Esophagus squamous epithelium (tissue), 5 donors: ENCODE measurements at regions not wholly inside any gene's neighbourhood (a gene's known extent, or its start where the extent isn't known, plus 50 kb on each side); places are given as distances from the start of the nearest gene placed in this dataset.

Experiments
- DNase-seq: peaks from one replicate; lab custom pipeline; 2025; lab: John Stamatoyannopoulos, UW
- H3K27ac ChIP-seq, 4 donors: fragments of 200-600 bp; sonication (generic); one replicate each; pipeline ENCODE4 v1.5.1; 2016 to 2019; ENCODE audit warnings: mild to moderate bottlenecking in 1 of 4
- H3K27me3 ChIP-seq, 4 donors: fragments of 200-600 bp; sonication (generic); 1 replicate in 3 of 4; 2 replicates in 1 of 4; pipeline versions ENCODE4 v1.5.1 to v1.6.0; 2017 to 2021; ENCODE audit warnings: antibody characterized with exemption in 1 of 4
- H3K36me3 ChIP-seq, 3 donors: fragments of 200-600 bp; sonication (generic); one replicate each; pipeline ENCODE4 v1.5.1; 2016 to 2019
- H3K4me1 ChIP-seq, 3 donors: fragments of 200-600 bp; sonication (generic); one replicate each; pipeline ENCODE4 v1.5.1; 2017 to 2019
- H3K4me3 ChIP-seq, 4 donors: fragments of 200-600 bp; sonication (generic); 1 replicate in 3 of 4; 2 replicates in 1 of 4; pipeline ENCODE4 v1.5.1; 2016 to 2019; ENCODE audit warnings: mild to moderate bottlenecking in 2 of 4, moderate library complexity in 1 of 4
- H3K9me3 ChIP-seq, 3 donors: fragments of 200-600 bp; sonication (generic); one replicate each; pipeline ENCODE4 v1.5.1; 2016 to 2019
- CTCF ChIP-seq, 6 experiments: fragments of 450-650 bp in 4 of 6; fragments of 200-600 bp in 2 of 6; sonication (generic) in 2 of 6; IDR thresholded peaks; one replicate each; pipeline ENCODE4 v1.5.1; 2016 to 2019; ENCODE audit warnings: antibody characterized with exemption in 6 of 6, mild to moderate bottlenecking in 4 of 6, moderate library complexity in 4 of 6
- POLR2A ChIP-seq, 4 donors: fragments of 450-650 bp; IDR thresholded peaks; one replicate each; pipeline ENCODE4 v1.6.1; 2017; ENCODE audit warnings: antibody characterized with exemption in 4 of 4, mild to moderate bottlenecking in 4 of 4, moderate library complexity in 3 of 4
- WGBS, 2 donors: methylation state at CpG; one replicate each; pipeline ENCODE4 v1.1.5; 2018; 5-methylcytosine and 5-hydroxymethylcytosine counted together
- intact Hi-C: fragments of 100-400 bp; cut with DNase I; formaldehyde crosslinking; loops from one replicate; pipeline ENCODE4 v1.15.0; 2022
- donor health status: DM: yes; HTN: yes; CAD: no.

- no peaks in the 10 kb centered on the region for H3K4me1 ChIP-seq
- H3K9me3 ChIP-seq, result no peaks in the 10 kb centered on the region
- no peak overlapping the region for H3K4me3 ChIP-seq
- intact Hi-C loops, result no loop called here
- no peak overlapping the region for H3K27ac ChIP-seq
- WGBS, 2 donors, result 82 to 88% methylated on average over 2 of the region's 2 CpGs
- no peaks in the 10 kb centered on the region for H3K36me3 ChIP-seq
- no peak for TF ChIP-seq POLR2A (IDR thresholded peaks at IDR 0.05)
- no peak for TF ChIP-seq CTCF (IDR thresholded peaks at IDR 0.05)
- DNase-seq, result no peak
- H3K27me3 ChIP-seq, result no peaks in the 10 kb centered on the region
Measured at GRCh38 chr2:117684919-117685318, 129.6 kb upstream of the DDX18 start.

GRCh38 chr2:117686699-117687098, 127.8 kb upstream of the DDX18 start:
- H3K4me1 ChIP-seq, result no peaks in the 10 kb centered on the region
- intact Hi-C loops, result no loop called here
- H3K36me3 ChIP-seq, result no peaks in the 10 kb centered on the region
- 45 to 83% methylated on average over 1 of the region's 1 CpG for WGBS, 2 donors
- H3K9me3 ChIP-seq, result no peaks in the 10 kb centered on the region
- no peak overlapping the region for H3K27ac ChIP-seq
- TF ChIP-seq CTCF (IDR thresholded peaks at IDR 0.05) (no peak), POLR2A (IDR thresholded peaks at IDR 0.05) (no peak)
- H3K27me3 ChIP-seq, result no peaks in the 10 kb centered on the region
- H3K4me3 ChIP-seq, result no peak overlapping the region
- no peak for DNase-seq

GRCh38 chr2:117691595-117691994, 122.9 kb upstream of the DDX18 start:
- Histone ChIP-seq H3K9me3 (no peaks in the 10 kb centered on the region), H3K27me3 (no peaks in the 10 kb centered on the region), H3K36me3 (no peaks in the 10 kb centered on the region), H3K27ac (no peak overlapping the region), H3K4me1 (no peaks in the 10 kb centered on the region), H3K4me3 (no peak overlapping the region)
- 53 to 61% methylated on average over 2 of the region's 2 CpGs for WGBS, 2 donors
- no peak for DNase-seq
- intact Hi-C loops, result no loop called here
- TF ChIP-seq CTCF (IDR thresholded peaks at IDR 0.05) (no peak), POLR2A (IDR thresholded peaks at IDR 0.05) (no peak)

GRCh38 chr2:117692001-117692763, 122.3 kb upstream of the DDX18 start:
- H3K27ac ChIP-seq, result no peak overlapping the region
- H3K9me3 ChIP-seq, result no peaks in the 10 kb centered on the region
- H3K4me1 ChIP-seq, result no peaks in the 10 kb centered on the region
- intact Hi-C loops, result no loop called here
- H3K27me3 ChIP-seq, result no peaks in the 10 kb centered on the region
- DNase-seq, result no peak
- TF ChIP-seq POLR2A (IDR thresholded peaks at IDR 0.05) (no peak), CTCF (IDR thresholded peaks at IDR 0.05) (no peak)
- WGBS, 2 donors, result 56 to 60% methylated on average over 5 of the region's 5 CpGs
- no peaks in the 10 kb centered on the region for H3K36me3 ChIP-seq
- no peak overlapping the region for H3K4me3 ChIP-seq

- Histone ChIP-seq H3K27me3 (no peaks in the 10 kb centered on the region), H3K27ac (no peak overlapping the region), H3K4me3 (no peak overlapping the region), H3K4me1 (no peaks in the 10 kb centered on the region), H3K9me3 (no peaks in the 10 kb centered on the region), H3K36me3 (no peaks in the 10 kb centered on the region)
- 74 to 80% methylated on average over 4 of the region's 4 CpGs for WGBS, 2 donors
- no peak for DNase-seq
- TF ChIP-seq POLR2A (IDR thresholded peaks at IDR 0.05) (no peak), CTCF (IDR thresholded peaks at IDR 0.05) (no peak)
- intact Hi-C loops, result no loop called here
Measured at GRCh38 chr2:117693154-117693553, 121.3 kb upstream of the DDX18 start.
